ENCODE measurements at regions not wholly inside any gene's neighbourhood (a gene's known extent, or its start where the extent isn't known, plus 50 kb on each side); places are given as distances from the start of the nearest gene placed in this dataset.

GRCh38 chr11:91664521-91664920 is 560.1 kb upstream of the FAT3 start:
- TF ChIP-seq CTCF (IDR thresholded peaks at IDR 0.05; ENCODE audit: low read depth, low read length), result no peak
- no peaks in the 10 kb centered on the region for H3K9me3 ChIP-seq (ENCODE audit: severe bottlenecking)
- H3K36me3 ChIP-seq, result no peaks in the 10 kb centered on the region
- H3K4me3 ChIP-seq (ENCODE audit: low read depth, low read length), result no peak overlapping the region
- DNase-seq, result no peak
- H3K27me3 ChIP-seq (ENCODE audit: insufficient read depth, low read depth, severe bottlenecking), result no peaks in the 10 kb centered on the region
- no peak overlapping the region for H3K27ac ChIP-seq

- H3K9me3 ChIP-seq (ENCODE audit: severe bottlenecking), result no peaks in the 10 kb centered on the region
- no peaks in the 10 kb centered on the region for H3K36me3 ChIP-seq
- no peak for DNase-seq
- no peak overlapping the region for H3K27ac ChIP-seq
- no peak for TF ChIP-seq CTCF (IDR thresholded peaks at IDR 0.05; ENCODE audit: low read depth, low read length)
- no peak overlapping the region for H3K4me3 ChIP-seq (ENCODE audit: low read depth, low read length)
- H3K27me3 ChIP-seq (ENCODE audit: insufficient read depth, low read depth, severe bottlenecking), result no peaks in the 10 kb centered on the region
Measured at GRCh38 chr11:91660036-91660435, 564.6 kb upstream of the FAT3 start.

- no peaks in the 10 kb centered on the region for H3K36me3 ChIP-seq
- no peaks in the 10 kb centered on the region for H3K27me3 ChIP-seq (ENCODE audit: insufficient read depth, low read depth, severe bottlenecking)
- H3K27ac ChIP-seq, result no peak overlapping the region
- no peak for DNase-seq
- H3K4me3 ChIP-seq (ENCODE audit: low read depth, low read length), result no peak overlapping the region
- no peak for TF ChIP-seq CTCF (IDR thresholded peaks at IDR 0.05; ENCODE audit: low read depth, low read length)
- H3K9me3 ChIP-seq (ENCODE audit: severe bottlenecking), result no peaks in the 10 kb centered on the region
Measured at GRCh38 chr11:91654686-91655085, 569.9 kb upstream of the FAT3 start.

GRCh38 chr11:91653079-91653754 is 571.4 kb upstream of the FAT3 start:
- Histone ChIP-seq H3K4me3 (ENCODE audit: low read depth, low read length) (no peak overlapping the region), H3K36me3 (no peaks in the 10 kb centered on the region), H3K27ac (no peak overlapping the region), H3K9me3 (ENCODE audit: severe bottlenecking) (no peaks in the 10 kb centered on the region), H3K27me3 (ENCODE audit: insufficient read depth, low read depth, severe bottlenecking) (no peaks in the 10 kb centered on the region)
- TF ChIP-seq CTCF (IDR thresholded peaks at IDR 0.05; ENCODE audit: low read depth, low read length), result no peak
- no peak for DNase-seq

- Histone ChIP-seq H3K27ac (no peak overlapping the region), H3K27me3 (ENCODE audit: insufficient read depth, low read depth, severe bottlenecking) (no peaks in the 10 kb centered on the region), H3K4me3 (ENCODE audit: low read depth, low read length) (no peak overlapping the region), H3K9me3 (ENCODE audit: severe bottlenecking) (no peaks in the 10 kb centered on the region), H3K36me3 (no peaks in the 10 kb centered on the region)
- no peak for DNase-seq
- TF ChIP-seq CTCF (IDR thresholded peaks at IDR 0.05; ENCODE audit: low read depth, low read length), result no peak
Measured at GRCh38 chr11:91650802-91651201, 573.8 kb upstream of the FAT3 start.

- Histone ChIP-seq H3K27ac (no peak overlapping the region), H3K27me3 (ENCODE audit: insufficient read depth, low read depth, severe bottlenecking) (no peaks in the 10 kb centered on the region), H3K9me3 (ENCODE audit: severe bottlenecking) (no peaks in the 10 kb centered on the region), H3K36me3 (no peaks in the 10 kb centered on the region), H3K4me3 (ENCODE audit: low read depth, low read length) (no peak overlapping the region)
- TF ChIP-seq CTCF (IDR thresholded peaks at IDR 0.05; ENCODE audit: low read depth, low read length), result no peak
- DNase-seq, result no peak
Measured at GRCh38 chr11:91641153-91641552, 583.5 kb upstream of the FAT3 start.

Data from WERI-Rb-1 (cell line).